ENCODE measurements at regions not wholly inside any gene's neighbourhood (a gene's known extent, or its start where the extent isn't known, plus 50 kb on each side); places are given as distances from the start of the nearest gene placed in this dataset.
A peak's percentile ranks its signal among the peaks of the same experiment; 100 is the strongest.

- DNase-seq (ENCODE audit: low read depth, low spot score) = no peak
- H3K27ac ChIP-seq = no peak overlapping the region
These were observed 177.6 kb upstream of the SLC25A13 start for GRCh38 chr7:96499532-96499931.

- no peak for DNase-seq (ENCODE audit: low read depth, low spot score)
These were observed 175.7 kb upstream of the SLC25A13 start for GRCh38 chr7:96497567-96497966.

GRCh38 chr7:96495751-96496216 lies 173.9 kb upstream of the SLC25A13 start:
- no peak overlapping the region for H3K27ac ChIP-seq
- no peak for DNase-seq (ENCODE audit: low read depth, low spot score)

More at GRCh38 chr7:96497567-96497966, 175.7 kb upstream of the SLC25A13 start:
- H3K27ac ChIP-seq = no peak overlapping the region

- H3K27ac ChIP-seq = no peak overlapping the region
- DNase-seq (ENCODE audit: low read depth, low spot score) = no peak
These were observed 164.8 kb upstream of the SLC25A13 start for GRCh38 chr7:96486681-96487080.

GRCh38 chr7:96484845-96485244 lies 162.9 kb upstream of the SLC25A13 start:
- no peak for DNase-seq (ENCODE audit: low read depth, low spot score)
- no peak overlapping the region for H3K27ac ChIP-seq

- DNase-seq (ENCODE audit: low read depth, low spot score) = no peak
- no peak overlapping the region for H3K27ac ChIP-seq
These were observed 162.2 kb upstream of the SLC25A13 start for GRCh38 chr7:96484091-96484490.

GRCh38 chr7:96481796-96482195 lies 159.9 kb upstream of the SLC25A13 start:
- H3K27ac ChIP-seq = no peak overlapping the region
- no peak for DNase-seq (ENCODE audit: low read depth, low spot score)

GRCh38 chr7:96479015-96479645 lies 157.2 kb upstream of the SLC25A13 start:
- no peak overlapping the region for H3K27ac ChIP-seq
- no peak for DNase-seq (ENCODE audit: low read depth, low spot score)

- H3K27ac ChIP-seq = no peak overlapping the region
- DNase-seq (ENCODE audit: low read depth, low spot score) = no peak
These were observed 149.7 kb upstream of the SLC25A13 start for GRCh38 chr7:96471606-96472005.

GRCh38 chr7:96452146-96452545 lies 130.2 kb upstream of the SLC25A13 start:
- no peak overlapping the region for H3K27ac ChIP-seq
- DNase-seq (ENCODE audit: low read depth, low spot score) = no peak

- H3K27ac ChIP-seq = no peak overlapping the region
- DNase-seq (ENCODE audit: low read depth, low spot score) = no peak
These were observed 127.2 kb upstream of the SLC25A13 start for GRCh38 chr7:96449094-96449493.

GRCh38 chr7:96447109-96447645 lies 125.3 kb upstream of the SLC25A13 start:
- H3K27ac ChIP-seq = no peak overlapping the region
- no peak for DNase-seq (ENCODE audit: low read depth, low spot score)

GRCh38 chr7:96441436-96442084 lies 119.7 kb upstream of the SLC25A13 start:
- DNase-seq (ENCODE audit: low read depth, low spot score) = no peak
- H3K27ac ChIP-seq = no peak overlapping the region

GRCh38 chr7:96440328-96440727 lies 118.4 kb upstream of the SLC25A13 start:
- H3K27ac ChIP-seq = no peak overlapping the region
- DNase-seq (ENCODE audit: low read depth, low spot score) = no peak

GRCh38 chr7:96436880-96437279 lies 115.0 kb upstream of the SLC25A13 start:
- no peak overlapping the region for H3K27ac ChIP-seq
- no peak for DNase-seq (ENCODE audit: low read depth, low spot score)

GRCh38 chr7:96430356-96430755 lies 108.5 kb upstream of the SLC25A13 start:
- DNase-seq (ENCODE audit: low read depth, low spot score) = no peak

GRCh38 chr7:96427143-96427542 lies 105.2 kb upstream of the SLC25A13 start:
- DNase-seq (ENCODE audit: low read depth, low spot score) = no peak
- H3K27ac ChIP-seq = no peak overlapping the region

More at GRCh38 chr7:96430356-96430755, 108.5 kb upstream of the SLC25A13 start:
- no peak overlapping the region for H3K27ac ChIP-seq

- DNase-seq (ENCODE audit: low read depth, low spot score) = no peak
- no peak overlapping the region for H3K27ac ChIP-seq
These were observed 104.8 kb upstream of the SLC25A13 start for GRCh38 chr7:96426685-96427084.

GRCh38 chr7:96426027-96426426 lies 104.1 kb upstream of the SLC25A13 start:
- no peak overlapping the region for H3K27ac ChIP-seq
- peak; percentile 2 for DNase-seq (ENCODE audit: low read depth, low spot score)

- H3K27ac ChIP-seq = no peak overlapping the region
- no peak for DNase-seq (ENCODE audit: low read depth, low spot score)
These were observed 102.5 kb upstream of the SLC25A13 start for GRCh38 chr7:96424411-96424810.

- DNase-seq (ENCODE audit: low read depth, low spot score) = no peak
- no peak overlapping the region for H3K27ac ChIP-seq
These were observed 100.5 kb upstream of the SLC25A13 start for GRCh38 chr7:96422388-96422787.

- DNase-seq (ENCODE audit: low read depth, low spot score) = no peak
- H3K27ac ChIP-seq = no peak overlapping the region
These were observed 96.7 kb upstream of the SLC25A13 start for GRCh38 chr7:96418581-96418980.

Measured in epithelial cell of prostate (primary cell).